ENCODE measurements at regions not wholly inside any gene's neighbourhood (a gene's known extent, or its start where the extent isn't known, plus 50 kb on each side); places are given as distances from the start of the nearest gene placed in this dataset.

DNA sequence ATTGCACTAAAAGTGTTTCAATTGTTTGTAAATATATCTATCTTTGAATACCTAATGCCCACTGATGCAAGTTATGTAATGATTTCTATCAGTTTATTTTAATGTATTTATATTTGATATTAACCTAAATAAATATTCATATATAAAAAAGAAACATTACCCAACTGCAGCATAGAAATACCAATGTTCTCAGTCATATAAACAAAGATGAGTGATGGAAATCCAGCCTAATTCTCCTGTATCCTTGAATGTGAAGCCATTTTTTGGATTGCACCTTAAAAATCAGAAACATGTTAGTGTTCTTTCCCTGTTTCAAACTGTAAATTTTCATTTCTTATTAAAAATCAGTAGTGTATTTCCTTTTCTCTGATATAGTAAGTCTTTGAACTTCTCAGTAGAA, 305.8 kb upstream of the GNAI1 start:
- H3K27me3 ChIP-seq (replicated peaks; ENCODE audit: control insufficient read depth, insufficient read depth, low read length): no peaks in the 10 kb centered on the region
- DNase-seq (ENCODE audit: extremely low read depth, insufficient read length): no peak
- TF ChIP-seq CTCF (IDR thresholded peaks at IDR 0.05; ENCODE audit: insufficient read depth, low read length, poor library complexity, severe bottlenecking): no peak
- no peak overlapping the region for H3K4me3 ChIP-seq (replicated peaks; ENCODE audit: low read depth, low read length)
- H3K36me3 ChIP-seq (ENCODE audit: control insufficient read depth, insufficient read depth, low read length): no peaks in the 10 kb centered on the region

DNA sequence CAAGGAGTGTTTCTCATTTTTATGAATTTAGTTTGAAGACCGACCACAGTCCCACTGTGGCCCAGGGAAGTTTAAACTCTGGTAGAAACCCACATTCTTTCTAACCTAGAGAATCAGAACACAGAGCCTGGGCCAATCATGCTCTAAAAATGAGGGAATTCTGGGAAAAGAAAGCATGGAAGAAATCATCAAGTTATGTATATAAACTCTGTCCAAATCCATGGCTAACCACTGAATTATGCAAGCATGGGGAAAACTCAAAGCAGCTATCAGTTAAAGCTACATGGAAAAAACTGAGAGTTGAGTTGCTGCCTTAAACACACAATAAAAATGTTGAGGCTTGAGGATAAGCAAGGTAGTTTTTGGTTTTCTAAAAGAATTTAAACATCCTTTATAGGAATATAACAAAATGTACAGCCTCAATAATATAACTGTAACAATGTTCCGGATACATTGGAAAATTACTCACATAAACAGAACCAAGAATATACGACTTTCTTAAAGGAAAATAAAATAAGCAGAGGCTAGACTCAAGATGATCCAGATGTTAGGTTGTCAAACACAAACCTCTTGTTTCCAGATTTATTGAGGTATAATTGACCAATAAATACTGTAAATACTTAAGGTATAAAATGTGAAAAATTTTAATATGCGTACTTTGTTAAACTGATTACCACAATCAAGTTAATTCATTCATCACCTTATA, 311.2 kb upstream of the GNAI1 start:
- no peak for TF ChIP-seq CTCF (IDR thresholded peaks at IDR 0.05; ENCODE audit: insufficient read depth, low read length, poor library complexity, severe bottlenecking)
- no peaks in the 10 kb centered on the region for H3K27me3 ChIP-seq (replicated peaks; ENCODE audit: control insufficient read depth, insufficient read depth, low read length)
- no peaks in the 10 kb centered on the region for H3K36me3 ChIP-seq (ENCODE audit: control insufficient read depth, insufficient read depth, low read length)
- no peak for DNase-seq (ENCODE audit: extremely low read depth, insufficient read length)
- no peak overlapping the region for H3K4me3 ChIP-seq (replicated peaks; ENCODE audit: low read depth, low read length)

GRCh38 chr7:79822620-79823240, 311.9 kb upstream of the GNAI1 start:
- Histone ChIP-seq H3K4me3 (replicated peaks; ENCODE audit: low read depth, low read length) (no peak overlapping the region), H3K36me3 (ENCODE audit: control insufficient read depth, insufficient read depth, low read length) (no peaks in the 10 kb centered on the region), H3K27me3 (replicated peaks; ENCODE audit: control insufficient read depth, insufficient read depth, low read length) (no peaks in the 10 kb centered on the region)
- DNase-seq (ENCODE audit: extremely low read depth, insufficient read length): no peak
- no peak for TF ChIP-seq CTCF (IDR thresholded peaks at IDR 0.05; ENCODE audit: insufficient read depth, low read length, poor library complexity, severe bottlenecking)

- Histone ChIP-seq H3K4me3 (replicated peaks; ENCODE audit: low read depth, low read length) (no peak overlapping the region), H3K36me3 (ENCODE audit: control insufficient read depth, insufficient read depth, low read length) (no peaks in the 10 kb centered on the region), H3K27me3 (replicated peaks; ENCODE audit: control insufficient read depth, insufficient read depth, low read length) (no peaks in the 10 kb centered on the region)
- no peak for TF ChIP-seq CTCF (IDR thresholded peaks at IDR 0.05; ENCODE audit: insufficient read depth, low read length, poor library complexity, severe bottlenecking)
- no peak for DNase-seq (ENCODE audit: extremely low read depth, insufficient read length)
Observed at GRCh38 chr7:79820387-79820786, 314.2 kb upstream of the GNAI1 start.

DNA sequence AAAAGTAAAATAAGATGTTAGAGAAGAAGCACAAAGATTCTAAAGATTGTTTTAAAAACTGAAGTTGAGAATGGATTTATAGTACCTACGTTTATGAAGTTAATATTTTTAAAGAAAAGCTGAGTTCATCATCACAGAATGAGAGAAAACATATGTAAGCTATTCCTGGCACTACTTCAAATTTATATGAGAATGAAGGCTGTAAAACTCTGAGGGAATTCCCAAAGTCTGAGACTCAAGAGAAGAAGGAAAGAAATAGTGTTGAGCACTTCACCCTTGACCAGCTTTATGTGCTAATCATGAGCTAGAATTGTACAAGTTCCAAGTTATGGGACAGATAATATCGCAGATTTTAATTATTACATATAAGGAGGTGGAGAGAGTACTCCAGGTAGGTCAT, 323.7 kb upstream of the GNAI1 start:
- Histone ChIP-seq H3K4me3 (replicated peaks; ENCODE audit: low read depth, low read length) (no peak overlapping the region), H3K27me3 (replicated peaks; ENCODE audit: control insufficient read depth, insufficient read depth, low read length) (no peaks in the 10 kb centered on the region), H3K36me3 (ENCODE audit: control insufficient read depth, insufficient read depth, low read length) (no peaks in the 10 kb centered on the region)
- no peak for TF ChIP-seq CTCF (IDR thresholded peaks at IDR 0.05; ENCODE audit: insufficient read depth, low read length, poor library complexity, severe bottlenecking)
- DNase-seq (ENCODE audit: extremely low read depth, insufficient read length): no peak

Measured in GM06990 (cell line).